ENCODE measurements at regions not wholly inside any gene's neighbourhood (a gene's known extent, or its start where the extent isn't known, plus 50 kb on each side); places are given as distances from the start of the nearest gene placed in this dataset.

DNA sequence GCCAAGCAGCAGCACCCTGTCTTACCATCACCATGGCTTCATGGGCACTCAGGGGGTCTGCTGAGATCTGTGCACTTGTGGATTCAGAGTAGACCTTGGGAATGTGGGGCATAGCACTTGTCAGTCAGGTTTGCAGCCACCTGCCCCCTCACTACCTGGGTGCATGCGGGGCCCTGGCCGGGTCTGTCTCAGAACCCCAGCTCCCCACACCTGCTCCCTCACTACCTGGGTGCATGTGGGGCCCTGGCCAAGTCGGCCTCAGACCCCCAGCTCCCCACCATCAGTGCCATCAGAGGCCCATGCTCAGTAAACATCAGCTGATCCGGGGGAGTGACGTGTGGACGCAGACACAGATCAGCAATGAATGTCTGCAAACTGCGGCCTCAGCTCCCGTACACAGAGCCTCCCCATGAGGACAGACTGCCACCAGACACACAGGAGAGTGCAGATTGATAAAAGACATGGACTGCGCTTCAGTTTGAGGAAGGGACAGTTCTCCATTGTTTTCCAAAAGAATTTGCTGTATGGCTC is 205.1 kb downstream of the GLI2 start:
- no peaks in the 10 kb centered on the region for H3K9me3 Mint-ChIP-seq
- no peak overlapping the region for H3K27ac Mint-ChIP-seq
- no peaks in the 10 kb centered on the region for H3K27me3 Mint-ChIP-seq (ENCODE audit: low read depth)
- H3K4me3 Mint-ChIP-seq: no peak overlapping the region
- H3K36me3 Mint-ChIP-seq: peaks cover 16% of the 10 kb centered on the region
- no peak for DNase-seq (ENCODE audit: low spot score in 2 of 2, unreplicated experiment in 2 of 2)
- TF ChIP-seq, protein P1, sequence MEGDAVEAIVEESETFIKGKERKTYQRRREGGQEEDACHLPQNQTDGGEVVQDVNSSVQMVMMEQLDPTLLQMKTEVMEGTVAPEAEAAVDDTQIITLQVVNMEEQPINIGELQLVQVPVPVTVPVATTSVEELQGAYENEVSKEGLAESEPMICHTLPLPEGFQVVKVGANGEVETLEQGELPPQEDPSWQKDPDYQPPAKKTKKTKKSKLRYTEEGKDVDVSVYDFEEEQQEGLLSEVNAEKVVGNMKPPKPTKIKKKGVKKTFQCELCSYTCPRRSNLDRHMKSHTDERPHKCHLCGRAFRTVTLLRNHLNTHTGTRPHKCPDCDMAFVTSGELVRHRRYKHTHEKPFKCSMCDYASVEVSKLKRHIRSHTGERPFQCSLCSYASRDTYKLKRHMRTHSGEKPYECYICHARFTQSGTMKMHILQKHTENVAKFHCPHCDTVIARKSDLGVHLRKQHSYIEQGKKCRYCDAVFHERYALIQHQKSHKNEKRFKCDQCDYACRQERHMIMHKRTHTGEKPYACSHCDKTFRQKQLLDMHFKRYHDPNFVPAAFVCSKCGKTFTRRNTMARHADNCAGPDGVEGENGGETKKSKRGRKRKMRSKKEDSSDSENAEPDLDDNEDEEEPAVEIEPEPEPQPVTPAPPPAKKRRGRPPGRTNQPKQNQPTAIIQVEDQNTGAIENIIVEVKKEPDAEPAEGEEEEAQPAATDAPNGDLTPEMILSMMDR (IDR thresholded peaks at IDR 0.05; ENCODE audit: unreplicated experiment): no peak
- H3K4me1 Mint-ChIP-seq: peaks cover 50% of the 10 kb centered on the region

DNA sequence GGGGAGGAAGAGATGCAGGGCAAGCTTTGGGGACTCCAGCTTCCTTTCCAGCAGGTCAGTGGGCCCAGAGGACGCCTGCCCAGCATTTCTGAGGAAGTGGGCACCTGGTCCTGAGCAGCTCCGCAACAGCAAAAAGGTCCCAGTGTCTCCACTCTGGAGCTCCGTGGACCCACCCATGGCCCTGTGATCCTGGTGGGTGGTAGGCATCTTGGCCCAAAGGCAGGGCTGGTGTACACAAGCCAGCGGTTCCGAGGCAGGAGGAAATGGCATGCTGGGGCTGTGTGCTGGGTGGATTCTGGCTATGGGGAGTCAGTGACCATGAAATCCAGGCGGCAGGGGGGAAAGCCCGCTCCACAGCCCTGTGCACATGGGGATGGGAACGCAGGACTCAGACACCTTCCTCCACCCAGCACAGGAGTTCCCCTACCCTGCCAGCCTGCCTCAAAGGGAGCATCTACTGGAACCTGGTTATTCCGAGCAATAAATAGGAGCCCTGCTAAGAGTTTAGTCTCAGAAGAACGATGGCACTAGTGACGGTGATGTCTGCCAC is 206.0 kb downstream of the GLI2 start:
- Mint-ChIP-seq H3K9me3 (no peaks in the 10 kb centered on the region), H3K4me1 (peaks cover 43% of the 10 kb centered on the region), H3K36me3 (peaks cover 16% of the 10 kb centered on the region), H3K4me3 (no peak overlapping the region), H3K27me3 (ENCODE audit: low read depth) (no peaks in the 10 kb centered on the region), H3K27ac (no peak overlapping the region)
- TF ChIP-seq, protein P1 (IDR thresholded peaks at IDR 0.05; ENCODE audit: unreplicated experiment): no peak
- DNase-seq (ENCODE audit: low spot score in 2 of 2, unreplicated experiment in 2 of 2): no peak

DNA sequence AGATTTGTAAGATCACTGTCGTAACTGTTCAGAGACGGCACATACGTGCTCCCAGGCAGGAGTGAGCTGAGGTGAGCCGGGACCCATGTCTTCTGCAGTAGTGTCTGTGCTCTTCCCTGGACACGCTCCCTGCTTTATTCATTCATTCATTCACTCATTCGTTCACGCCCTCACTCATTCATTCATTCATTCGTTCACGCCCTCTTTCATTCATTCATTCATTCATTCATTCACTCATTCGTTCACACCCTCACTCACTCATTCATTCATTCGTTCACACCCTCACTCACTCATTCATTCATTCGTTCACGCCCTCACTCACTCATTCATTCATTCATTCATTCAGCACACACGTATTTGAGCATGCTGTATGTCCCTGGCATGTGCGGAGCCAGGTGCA is 207.0 kb downstream of the GLI2 start:
- TF ChIP-seq, protein P1 (IDR thresholded peaks at IDR 0.05; ENCODE audit: unreplicated experiment): no peak
- H3K27me3 Mint-ChIP-seq (ENCODE audit: low read depth): no peaks in the 10 kb centered on the region
- H3K9me3 Mint-ChIP-seq: no peaks in the 10 kb centered on the region
- H3K4me3 Mint-ChIP-seq: no peak overlapping the region
- H3K36me3 Mint-ChIP-seq: peaks cover 16% of the 10 kb centered on the region
- DNase-seq (ENCODE audit: low spot score in 2 of 2, unreplicated experiment in 2 of 2): no peak
- peaks cover 34% of the 10 kb centered on the region for H3K4me1 Mint-ChIP-seq
- no peak overlapping the region for H3K27ac Mint-ChIP-seq

DNA sequence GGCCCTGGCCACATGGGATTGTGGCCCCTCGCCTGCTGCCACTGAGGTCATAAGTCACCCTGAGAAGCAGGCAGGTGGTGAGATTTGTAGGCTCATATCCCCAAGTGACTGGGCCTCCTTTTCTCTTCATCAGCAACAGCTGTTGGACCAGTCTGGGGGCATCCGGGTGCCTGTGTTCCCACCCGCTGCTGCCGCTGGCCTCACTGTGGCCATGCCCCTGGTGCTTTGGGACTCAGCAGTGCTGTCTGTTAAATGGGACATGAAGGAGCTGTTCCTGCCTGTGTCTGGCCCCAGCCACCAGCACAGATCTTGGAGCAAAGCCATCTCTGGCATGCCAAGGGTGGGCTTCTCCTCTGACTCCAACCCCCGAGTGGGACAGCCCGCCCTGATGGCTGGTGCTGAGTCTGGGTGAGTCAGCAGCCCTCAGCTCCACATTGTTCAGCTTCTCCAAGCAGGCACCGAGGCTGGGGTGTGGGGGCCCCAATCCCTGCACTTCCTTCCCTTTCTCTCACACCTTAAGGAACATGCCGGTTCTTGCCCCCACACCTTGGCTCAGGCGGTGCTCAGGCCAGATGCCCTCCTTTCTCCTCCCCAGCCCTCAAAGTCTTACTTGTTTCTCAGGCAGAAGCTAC is 207.9 kb downstream of the GLI2 start:
- peaks cover 26% of the 10 kb centered on the region for H3K4me1 Mint-ChIP-seq
- H3K4me3 Mint-ChIP-seq: no peak overlapping the region
- no peak overlapping the region for H3K27ac Mint-ChIP-seq
- DNase-seq (ENCODE audit: low spot score in 2 of 2, unreplicated experiment in 2 of 2): no peak
- H3K27me3 Mint-ChIP-seq (ENCODE audit: low read depth): no peaks in the 10 kb centered on the region
- H3K36me3 Mint-ChIP-seq: peaks cover 16% of the 10 kb centered on the region
- TF ChIP-seq, protein P1 (IDR thresholded peaks at IDR 0.05; ENCODE audit: unreplicated experiment): no peak
- H3K9me3 Mint-ChIP-seq: no peaks in the 10 kb centered on the region

DNA sequence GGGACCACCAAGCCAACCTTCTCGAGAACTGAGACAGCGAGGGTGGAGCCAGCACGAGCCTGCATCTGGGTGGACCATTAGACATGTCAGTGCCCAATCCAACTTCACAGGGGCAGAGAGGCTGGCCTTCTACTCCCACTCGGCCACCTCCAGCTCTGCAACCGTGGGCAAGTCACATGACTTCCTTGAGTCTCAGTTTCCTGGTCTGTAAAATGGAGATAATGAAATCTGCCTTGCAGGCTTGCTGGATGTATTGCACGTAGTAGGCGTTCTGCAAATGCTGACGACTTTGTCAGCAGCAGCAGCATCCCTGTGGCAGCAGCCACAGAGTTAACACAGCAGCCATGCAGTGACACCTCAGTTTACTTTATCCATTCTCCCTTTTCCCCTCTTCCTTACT is 208.9 kb downstream of the GLI2 start:
- no peak overlapping the region for H3K27ac Mint-ChIP-seq
- DNase-seq (ENCODE audit: low spot score in 2 of 2, unreplicated experiment in 2 of 2): no peak
- H3K27me3 Mint-ChIP-seq (ENCODE audit: low read depth): no peaks in the 10 kb centered on the region
- TF ChIP-seq, protein P1 (IDR thresholded peaks at IDR 0.05; ENCODE audit: unreplicated experiment): no peak
- no peaks in the 10 kb centered on the region for H3K9me3 Mint-ChIP-seq
- peaks cover 18% of the 10 kb centered on the region for H3K4me1 Mint-ChIP-seq
- H3K36me3 Mint-ChIP-seq: peaks cover 16% of the 10 kb centered on the region
- no peak overlapping the region for H3K4me3 Mint-ChIP-seq
